A549 (cell line): ENCODE measurements at regions not wholly inside any gene's neighbourhood (a gene's known extent, or its start where the extent isn't known, plus 50 kb on each side); places are given as distances from the start of the nearest gene placed in this dataset.

Source experiments
- CHD4 ChIP-seq: fragments of 200-600 bp; sonication (generic); IDR thresholded peaks from 2 replicates; pipeline ENCODE4 v1.6.1; 2016; ENCODE audit warnings: antibody characterized with exemption, mild to moderate bottlenecking, borderline replicate concordance
- EP300 ChIP-seq, 2 experiments: fragments of >200 bp; sonication (Bioruptor Twin); formaldehyde crosslinking; IDR thresholded peaks; 2 replicates in 1 of 2; 3 replicates in 1 of 2; pipeline ENCODE4 v1.6.1; 2016 to 2017
- POLR2A ChIP-seq: IDR thresholded peaks from 2 replicates; pipeline ENCODE4 v1.6.1; 2012; ENCODE audit warnings: mild to moderate bottlenecking, low read length
- RAD21 ChIP-seq, 2 experiments: fragments of >200 bp in 1 of 2; sonication (Bioruptor Twin) in 1 of 2; formaldehyde crosslinking in 1 of 2; IDR thresholded peaks in 1 of 2; conservative IDR thresholded peaks in 1 of 2; 2 replicates in 1 of 2; 3 replicates in 1 of 2; pipeline ENCODE4 v1.6.1; 2012 to 2018; ENCODE audit warnings: inconsistent platforms in 1 of 2
- RNF2 ChIP-seq: fragments of 200-600 bp; sonication (generic); IDR thresholded peaks from 2 replicates; pipeline ENCODE4 v1.6.1; 2016; ENCODE audit warnings: low read depth, mild to moderate bottlenecking, antibody characterized with exemption, moderate library complexity, borderline replicate concordance
- TF ChIP-seq, protein P1 (sequence below): fragments of 200-600 bp; sonication (generic); IDR thresholded peaks from 2 replicates; pipeline ENCODE4 v1.6.1; 2016; ENCODE audit warnings: antibody characterized with exemption, mild to moderate bottlenecking, moderate library complexity
- TF ChIP-seq, protein P2 (sequence below): fragments of >200 bp; sonication (Bioruptor Twin); formaldehyde crosslinking; IDR thresholded peaks from 3 replicates; pipeline ENCODE4 v1.5.1; 2016

DNA sequence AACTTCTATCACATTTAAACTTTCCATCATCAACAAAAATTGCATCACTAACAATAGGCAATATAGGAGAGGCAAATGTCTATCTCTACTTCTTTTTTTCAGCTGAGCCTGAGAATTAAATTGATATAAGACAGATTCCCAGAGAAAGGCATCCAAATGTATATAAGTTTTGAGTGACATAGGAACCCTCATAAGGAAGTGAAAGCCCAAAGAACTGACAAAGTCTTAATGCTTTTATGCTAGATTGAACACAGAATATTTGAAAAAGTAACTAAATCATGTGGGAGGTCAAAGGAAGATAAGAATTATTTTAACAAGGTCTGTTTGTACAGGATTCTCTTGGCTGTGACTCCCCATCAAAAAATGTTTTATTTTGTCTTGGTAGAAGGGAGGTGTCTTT lies 714.9 kb downstream of the GRXCR1 start:
- TF ChIP-seq, protein P1, sequence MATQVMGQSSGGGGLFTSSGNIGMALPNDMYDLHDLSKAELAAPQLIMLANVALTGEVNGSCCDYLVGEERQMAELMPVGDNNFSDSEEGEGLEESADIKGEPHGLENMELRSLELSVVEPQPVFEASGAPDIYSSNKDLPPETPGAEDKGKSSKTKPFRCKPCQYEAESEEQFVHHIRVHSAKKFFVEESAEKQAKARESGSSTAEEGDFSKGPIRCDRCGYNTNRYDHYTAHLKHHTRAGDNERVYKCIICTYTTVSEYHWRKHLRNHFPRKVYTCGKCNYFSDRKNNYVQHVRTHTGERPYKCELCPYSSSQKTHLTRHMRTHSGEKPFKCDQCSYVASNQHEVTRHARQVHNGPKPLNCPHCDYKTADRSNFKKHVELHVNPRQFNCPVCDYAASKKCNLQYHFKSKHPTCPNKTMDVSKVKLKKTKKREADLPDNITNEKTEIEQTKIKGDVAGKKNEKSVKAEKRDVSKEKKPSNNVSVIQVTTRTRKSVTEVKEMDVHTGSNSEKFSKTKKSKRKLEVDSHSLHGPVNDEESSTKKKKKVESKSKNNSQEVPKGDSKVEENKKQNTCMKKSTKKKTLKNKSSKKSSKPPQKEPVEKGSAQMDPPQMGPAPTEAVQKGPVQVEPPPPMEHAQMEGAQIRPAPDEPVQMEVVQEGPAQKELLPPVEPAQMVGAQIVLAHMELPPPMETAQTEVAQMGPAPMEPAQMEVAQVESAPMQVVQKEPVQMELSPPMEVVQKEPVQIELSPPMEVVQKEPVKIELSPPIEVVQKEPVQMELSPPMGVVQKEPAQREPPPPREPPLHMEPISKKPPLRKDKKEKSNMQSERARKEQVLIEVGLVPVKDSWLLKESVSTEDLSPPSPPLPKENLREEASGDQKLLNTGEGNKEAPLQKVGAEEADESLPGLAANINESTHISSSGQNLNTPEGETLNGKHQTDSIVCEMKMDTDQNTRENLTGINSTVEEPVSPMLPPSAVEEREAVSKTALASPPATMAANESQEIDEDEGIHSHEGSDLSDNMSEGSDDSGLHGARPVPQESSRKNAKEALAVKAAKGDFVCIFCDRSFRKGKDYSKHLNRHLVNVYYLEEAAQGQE, result no peak
- TF ChIP-seq, protein P2, sequence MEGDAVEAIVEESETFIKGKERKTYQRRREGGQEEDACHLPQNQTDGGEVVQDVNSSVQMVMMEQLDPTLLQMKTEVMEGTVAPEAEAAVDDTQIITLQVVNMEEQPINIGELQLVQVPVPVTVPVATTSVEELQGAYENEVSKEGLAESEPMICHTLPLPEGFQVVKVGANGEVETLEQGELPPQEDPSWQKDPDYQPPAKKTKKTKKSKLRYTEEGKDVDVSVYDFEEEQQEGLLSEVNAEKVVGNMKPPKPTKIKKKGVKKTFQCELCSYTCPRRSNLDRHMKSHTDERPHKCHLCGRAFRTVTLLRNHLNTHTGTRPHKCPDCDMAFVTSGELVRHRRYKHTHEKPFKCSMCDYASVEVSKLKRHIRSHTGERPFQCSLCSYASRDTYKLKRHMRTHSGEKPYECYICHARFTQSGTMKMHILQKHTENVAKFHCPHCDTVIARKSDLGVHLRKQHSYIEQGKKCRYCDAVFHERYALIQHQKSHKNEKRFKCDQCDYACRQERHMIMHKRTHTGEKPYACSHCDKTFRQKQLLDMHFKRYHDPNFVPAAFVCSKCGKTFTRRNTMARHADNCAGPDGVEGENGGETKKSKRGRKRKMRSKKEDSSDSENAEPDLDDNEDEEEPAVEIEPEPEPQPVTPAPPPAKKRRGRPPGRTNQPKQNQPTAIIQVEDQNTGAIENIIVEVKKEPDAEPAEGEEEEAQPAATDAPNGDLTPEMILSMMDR, result no peak
- TF ChIP-seq RNF2 (no peak), EP300 (IDR thresholded peaks at IDR 0.05) (no peak), RAD21 (conservative IDR thresholded peaks at IDR 0.05 in 1 of 2, IDR thresholded peaks at IDR 0.05 in 1 of 2) (no peak), POLR2A (no peak), CHD4 (no peak)
